Epithelial cell of esophagus (primary cell): ENCODE measurements at regions not wholly inside any gene's neighbourhood (a gene's known extent, or its start where the extent isn't known, plus 50 kb on each side); places are given as distances from the start of the nearest gene placed in this dataset.

Experiments
- DNase-seq: peaks from one replicate; pipeline ENCODE4 v3.0.0; 2010; ENCODE audit warnings: low read depth
- H3K4me3 ChIP-seq: 2 replicates; pipeline ENCODE4 v1.5.1; 2011; ENCODE audit warnings: mild to moderate bottlenecking, low read length, control low read depth
- CTCF ChIP-seq: IDR thresholded peaks from 2 replicates; pipeline ENCODE4 v1.5.1; 2011; ENCODE audit warnings: low read depth, mild to moderate bottlenecking, low read length, control low read depth, inconsistent platforms; ENCODE audit not compliant: insufficient read depth; ENCODE audit errors: missing control alignments

- no peak overlapping the region for H3K4me3 ChIP-seq
- no peak for TF ChIP-seq CTCF
- DNase-seq = peak; percentile 27
These were observed 225.7 kb downstream of the NUAK1 start for GRCh38 chr12:105912882-105913678.

GRCh38 chr12:105915997-105916759 is 222.6 kb downstream of the NUAK1 start:
- no peak for DNase-seq
- H3K4me3 ChIP-seq = no peak overlapping the region
- no peak for TF ChIP-seq CTCF

GRCh38 chr12:105916760-105917039 is 222.1 kb downstream of the NUAK1 start:
- no peak overlapping the region for H3K4me3 ChIP-seq
- no peak for DNase-seq
- no peak for TF ChIP-seq CTCF

GRCh38 chr12:105920161-105920684 is 218.5 kb downstream of the NUAK1 start:
- TF ChIP-seq CTCF = no peak
- H3K4me3 ChIP-seq = no peak overlapping the region
- DNase-seq = peak; percentile 88

GRCh38 chr12:105921055-105921454 is 217.7 kb downstream of the NUAK1 start:
- H3K4me3 ChIP-seq = no peak overlapping the region
- no peak for DNase-seq
- no peak for TF ChIP-seq CTCF

- DNase-seq = peak; percentile 31
- TF ChIP-seq CTCF = no peak
These were observed 216.7 kb downstream of the NUAK1 start for GRCh38 chr12:105921872-105922669.

More at GRCh38 chr12:105921872-105922669, 216.7 kb downstream of the NUAK1 start:
- H3K4me3 ChIP-seq = no peak overlapping the region
